ENCODE measurements at regions not wholly inside any gene's neighbourhood (a gene's known extent, or its start where the extent isn't known, plus 50 kb on each side); places are given as distances from the start of the nearest gene placed in this dataset.

GRCh38 chr2:117085256-117085655 lies 729.2 kb upstream of the DDX18 start:
- ChIA-PET CTCF (no interaction called here), POLR2A (no interaction called here)
- DNase-seq (ENCODE audit: low read depth, low spot score) = no peak
- Histone ChIP-seq H3K9me3 (ENCODE audit: control insufficient read depth, insufficient read depth, low read length) (peaks cover 12% of the 10 kb centered on the region; the same call in 1 of the 2 replicates), H3K27me3 (ENCODE audit: control insufficient read depth, insufficient read depth, low read length) (no peaks in the 10 kb centered on the region), H3K27ac (ENCODE audit: low read depth, low read length) (no peak overlapping the region), H3K4me3 (ENCODE audit: low read depth, low read length) (no peak overlapping the region)
- TF ChIP-seq, protein P1, sequence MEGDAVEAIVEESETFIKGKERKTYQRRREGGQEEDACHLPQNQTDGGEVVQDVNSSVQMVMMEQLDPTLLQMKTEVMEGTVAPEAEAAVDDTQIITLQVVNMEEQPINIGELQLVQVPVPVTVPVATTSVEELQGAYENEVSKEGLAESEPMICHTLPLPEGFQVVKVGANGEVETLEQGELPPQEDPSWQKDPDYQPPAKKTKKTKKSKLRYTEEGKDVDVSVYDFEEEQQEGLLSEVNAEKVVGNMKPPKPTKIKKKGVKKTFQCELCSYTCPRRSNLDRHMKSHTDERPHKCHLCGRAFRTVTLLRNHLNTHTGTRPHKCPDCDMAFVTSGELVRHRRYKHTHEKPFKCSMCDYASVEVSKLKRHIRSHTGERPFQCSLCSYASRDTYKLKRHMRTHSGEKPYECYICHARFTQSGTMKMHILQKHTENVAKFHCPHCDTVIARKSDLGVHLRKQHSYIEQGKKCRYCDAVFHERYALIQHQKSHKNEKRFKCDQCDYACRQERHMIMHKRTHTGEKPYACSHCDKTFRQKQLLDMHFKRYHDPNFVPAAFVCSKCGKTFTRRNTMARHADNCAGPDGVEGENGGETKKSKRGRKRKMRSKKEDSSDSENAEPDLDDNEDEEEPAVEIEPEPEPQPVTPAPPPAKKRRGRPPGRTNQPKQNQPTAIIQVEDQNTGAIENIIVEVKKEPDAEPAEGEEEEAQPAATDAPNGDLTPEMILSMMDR (IDR thresholded peaks at IDR 0.05; ENCODE audit: low read depth, low read length) = no peak

GRCh38 chr2:117085737-117086136 lies 728.8 kb upstream of the DDX18 start:
- Histone ChIP-seq H3K27me3 (ENCODE audit: control insufficient read depth, insufficient read depth, low read length) (no peaks in the 10 kb centered on the region), H3K27ac (ENCODE audit: low read depth, low read length) (no peak overlapping the region), H3K4me3 (ENCODE audit: low read depth, low read length) (no peak overlapping the region), H3K9me3 (ENCODE audit: control insufficient read depth, insufficient read depth, low read length) (peaks cover 12% of the 10 kb centered on the region; the same call in 1 of the 2 replicates)
- ChIA-PET POLR2A (no interaction called here), CTCF (no interaction called here)
- TF ChIP-seq, protein P1 (IDR thresholded peaks at IDR 0.05; ENCODE audit: low read depth, low read length) = no peak
- no peak for DNase-seq (ENCODE audit: low read depth, low spot score)

GRCh38 chr2:117086174-117086942 lies 728.1 kb upstream of the DDX18 start:
- no peak overlapping the region for H3K27ac ChIP-seq (ENCODE audit: low read depth, low read length)
- no peak overlapping the region for H3K4me3 ChIP-seq (ENCODE audit: low read depth, low read length)
- no peaks in the 10 kb centered on the region for H3K27me3 ChIP-seq (ENCODE audit: control insufficient read depth, insufficient read depth, low read length)
- ChIA-PET POLR2A (no interaction called here), CTCF (no interaction called here)
- H3K9me3 ChIP-seq (ENCODE audit: control insufficient read depth, insufficient read depth, low read length) = peaks cover 12% of the 10 kb centered on the region; the same call in 1 of the 2 replicates
- TF ChIP-seq, protein P1 (IDR thresholded peaks at IDR 0.05; ENCODE audit: low read depth, low read length) = no peak
- DNase-seq (ENCODE audit: low read depth, low spot score) = no peak

- TF ChIP-seq, protein P1 (IDR thresholded peaks at IDR 0.05; ENCODE audit: low read depth, low read length) = no peak
- no peak for DNase-seq (ENCODE audit: low read depth, low spot score)
- no peaks in the 10 kb centered on the region for H3K27me3 ChIP-seq (ENCODE audit: control insufficient read depth, insufficient read depth, low read length)
- no peak overlapping the region for H3K4me3 ChIP-seq (ENCODE audit: low read depth, low read length)
- CTCF ChIA-PET = no interaction called here
- H3K9me3 ChIP-seq (ENCODE audit: control insufficient read depth, insufficient read depth, low read length) = peaks cover 13% of the 10 kb centered on the region; the same call in 1 of the 2 replicates
- H3K27ac ChIP-seq (ENCODE audit: low read depth, low read length) = no peak overlapping the region
- POLR2A ChIA-PET = no interaction called here
These were observed 727.6 kb upstream of the DDX18 start for GRCh38 chr2:117086943-117087250.

DNA sequence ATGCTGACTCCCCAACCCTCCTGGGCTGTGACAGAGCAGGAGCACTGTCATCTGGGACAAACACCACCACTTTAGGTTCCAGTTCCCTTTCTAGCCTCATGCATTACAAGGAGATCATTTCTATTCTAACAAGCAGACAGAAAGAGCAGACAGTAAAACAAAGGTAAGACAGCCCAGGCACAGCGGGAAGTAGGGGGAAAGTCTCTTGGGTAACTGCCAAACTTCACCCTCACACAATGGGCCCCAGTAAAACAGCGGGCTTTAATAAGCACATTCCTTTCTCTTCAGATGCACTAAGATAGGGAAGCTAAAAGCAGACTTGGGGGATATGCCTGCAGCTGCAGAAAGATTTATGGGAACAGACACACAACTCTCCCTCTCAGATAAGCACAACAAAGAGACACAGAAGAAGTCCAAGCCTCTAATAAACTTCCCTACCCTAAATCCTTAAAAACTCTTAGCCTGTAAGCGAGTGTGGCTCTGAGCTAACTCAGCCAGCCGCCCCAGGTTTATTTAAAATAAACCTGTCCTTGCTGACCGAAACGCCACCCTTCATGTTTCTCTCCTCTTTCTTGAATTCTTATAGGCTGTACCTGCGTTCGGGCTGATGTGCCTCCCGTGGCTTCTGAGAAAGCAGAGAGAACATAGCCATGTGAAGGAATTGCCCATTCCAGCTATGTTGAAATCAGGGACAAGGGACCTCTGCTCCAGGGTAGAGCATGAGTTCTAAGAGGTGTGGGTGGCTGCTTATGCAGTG lies 726.8 kb upstream of the DDX18 start:
- POLR2A ChIA-PET = no interaction called here
- no peak overlapping the region for H3K4me3 ChIP-seq (ENCODE audit: low read depth, low read length)
- no peaks in the 10 kb centered on the region for H3K27me3 ChIP-seq (ENCODE audit: control insufficient read depth, insufficient read depth, low read length)
- CTCF ChIA-PET = no interaction called here
- no peak for DNase-seq (ENCODE audit: low read depth, low spot score)
- no peak overlapping the region for H3K27ac ChIP-seq (ENCODE audit: low read depth, low read length)
- H3K9me3 ChIP-seq (ENCODE audit: control insufficient read depth, insufficient read depth, low read length) = peaks cover 16% of the 10 kb centered on the region; the same call in 1 of the 2 replicates
- TF ChIP-seq, protein P1 (IDR thresholded peaks at IDR 0.05; ENCODE audit: low read depth, low read length) = no peak

All from AG04450 (cell line).